ENCODE measurements at regions not wholly inside any gene's neighbourhood (a gene's known extent, or its start where the extent isn't known, plus 50 kb on each side); places are given as distances from the start of the nearest gene placed in this dataset.

GRCh38 chr12:115378291-115378690 is 694.3 kb upstream of the TBX3 start:
- TF ChIP-seq POLR2A (IDR thresholded peaks at IDR 0.05): no peak
- TF ChIP-seq CTCF (IDR thresholded peaks at IDR 0.05): no peak

Data from Peyer's patch (tissue), 4 donors.